Thyroid gland (tissue), 4 donors: ENCODE measurements at regions not wholly inside any gene's neighbourhood (a gene's known extent, or its start where the extent isn't known, plus 50 kb on each side); places are given as distances from the start of the nearest gene placed in this dataset.

ENCODE experiments used
- DNase-seq, 2 donors: peaks; one replicate each; pipeline ENCODE4 v3.0.0-alpha.2; 2019
- H3K27ac ChIP-seq, 3 donors: fragments of 200-600 bp; sonication (generic); 1 replicate in 2 of 3; 2 replicates in 1 of 3; pipeline ENCODE4 v1.5.1; 2016 to 2019; ENCODE audit warnings: mild to moderate bottlenecking in 1 of 3, moderate library complexity in 1 of 3
- H3K27me3 ChIP-seq: fragments of 200-600 bp; sonication (generic); one replicate; pipeline ENCODE4 v1.5.1; 2019
- H3K36me3 ChIP-seq, 2 donors: fragments of 200-600 bp; sonication (generic); one replicate each; pipeline ENCODE4 v1.5.1; 2016 to 2019
- H3K4me1 ChIP-seq, 2 donors: fragments of 200-600 bp; sonication (generic); one replicate each; pipeline ENCODE4 v1.5.1; 2017 to 2019
- H3K4me3 ChIP-seq, 3 donors: fragments of 200-600 bp; sonication (generic); replicated peaks in 1 of 3; 1 replicate in 2 of 3; 2 replicates in 1 of 3; pipeline ENCODE4 v1.5.1; 2016; ENCODE audit warnings: mild to moderate bottlenecking in 1 of 3
- H3K9me3 ChIP-seq: fragments of 200-600 bp; sonication (generic); one replicate; pipeline ENCODE4 v1.5.1; 2017
- CTCF ChIP-seq, 6 experiments: fragments of 200-600 bp in 3 of 6; fragments of 450-650 bp in 3 of 6; sonication (generic) in 3 of 6; IDR thresholded peaks; one replicate each; pipeline ENCODE4 v1.5.1; 2016 to 2019; ENCODE audit warnings: antibody characterized with exemption in 6 of 6, mild to moderate bottlenecking in 2 of 6, inconsistent platforms in 1 of 6, moderate library complexity in 1 of 6
- POLR2A ChIP-seq, 2 donors: fragments of 450-650 bp; IDR thresholded peaks; one replicate each; pipeline ENCODE4 v1.6.1; 2017; ENCODE audit warnings: antibody characterized with exemption in 2 of 2, mild to moderate bottlenecking in 2 of 2, moderate library complexity in 1 of 2
- WGBS, 2 donors: methylation state at CpG; one replicate each; pipeline ENCODE4 v1.1.5; 2017; 5-methylcytosine and 5-hydroxymethylcytosine counted together
- intact Hi-C: fragments of 100-400 bp; cut with DNase I; formaldehyde crosslinking; loops from one replicate; pipeline ENCODE4 v1.15.1; 2023

DNA sequence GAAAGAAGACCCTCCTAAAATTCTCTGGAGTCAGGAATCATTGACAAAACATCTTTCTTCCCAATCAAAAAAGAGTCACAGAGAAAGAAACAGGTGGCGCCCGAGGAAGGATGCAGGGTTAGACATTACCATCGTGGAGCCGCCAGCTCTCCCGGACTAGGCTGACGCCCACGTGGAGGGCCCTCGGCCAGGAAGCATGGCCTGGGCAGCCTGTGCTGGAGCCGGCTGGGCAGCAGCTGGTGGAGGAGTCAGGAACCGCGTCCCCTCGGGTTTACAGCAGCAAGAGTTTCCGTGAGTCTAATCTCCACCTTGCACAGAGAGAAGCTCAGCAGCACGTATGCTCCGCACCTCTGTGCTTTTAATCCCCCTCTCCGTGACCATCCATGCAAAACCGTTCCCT, 533.7 kb upstream of the ATP11B start:
- H3K36me3 ChIP-seq = no peaks in the 10 kb centered on the region
- TF ChIP-seq POLR2A (IDR thresholded peaks at IDR 0.05) = no peak
- WGBS, 2 donors = 18 to 21% methylated on average over 17 of the region's 17 CpGs
- no peaks in the 10 kb centered on the region for H3K9me3 ChIP-seq
- DNase-seq = peak; percentile 14 to 18
- H3K27ac ChIP-seq = no peak overlapping the region
- H3K27me3 ChIP-seq = peaks cover 4% of the 10 kb centered on the region
- H3K4me1 ChIP-seq = no peaks in the 10 kb centered on the region
- intact Hi-C loops = loop anchor here (10.0 kb wide), 1 partner anchor 535 kb away; no protein-coding TSS in a partner anchor
- H3K4me3 ChIP-seq = no peak overlapping the region

DNA sequence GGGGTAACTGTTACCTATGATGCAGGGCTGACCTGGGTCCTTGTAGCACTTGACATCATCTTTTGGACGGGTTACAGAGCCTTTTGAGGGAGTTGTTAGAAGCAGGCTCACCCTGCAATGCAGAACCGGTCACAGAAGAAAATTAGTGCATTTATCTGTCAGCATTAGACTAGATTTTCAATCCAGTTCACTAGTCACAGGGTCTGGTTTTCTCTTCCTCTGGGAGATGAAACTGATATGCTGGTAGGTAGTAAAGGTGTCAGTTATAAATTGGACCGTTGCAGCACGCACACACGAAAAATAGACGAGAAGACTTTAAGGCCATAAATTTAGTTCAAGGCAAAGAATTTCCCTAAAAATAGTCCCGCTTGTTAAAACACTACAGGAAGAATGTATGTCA, 532.3 kb upstream of the ATP11B start:
- Histone ChIP-seq H3K27me3 (peaks cover 4% of the 10 kb centered on the region), H3K4me1 (no peaks in the 10 kb centered on the region), H3K27ac (no peak overlapping the region), H3K4me3 (no peak overlapping the region), H3K9me3 (no peaks in the 10 kb centered on the region), H3K36me3 (no peaks in the 10 kb centered on the region)
- DNase-seq = no peak
- intact Hi-C loops = no loop called here
- TF ChIP-seq POLR2A (IDR thresholded peaks at IDR 0.05) (no peak), CTCF (IDR thresholded peaks at IDR 0.05) (no peak)
- 59 to 68% methylated on average over 7 of the region's 7 CpGs for WGBS, 2 donors

GRCh38 chr3:182268711-182269110, 524.6 kb upstream of the ATP11B start:
- no peak overlapping the region for H3K27ac ChIP-seq
- H3K4me3 ChIP-seq = no peak overlapping the region
- WGBS, 2 donors = 88 to 92% methylated on average over 4 of the region's 4 CpGs
- H3K27me3 ChIP-seq = no peaks in the 10 kb centered on the region
- no peaks in the 10 kb centered on the region for H3K9me3 ChIP-seq
- no peaks in the 10 kb centered on the region for H3K36me3 ChIP-seq
- DNase-seq = no peak
- TF ChIP-seq CTCF (IDR thresholded peaks at IDR 0.05) (no peak), POLR2A (IDR thresholded peaks at IDR 0.05) (no peak)
- no peaks in the 10 kb centered on the region for H3K4me1 ChIP-seq
- intact Hi-C loops = no loop called here

DNA sequence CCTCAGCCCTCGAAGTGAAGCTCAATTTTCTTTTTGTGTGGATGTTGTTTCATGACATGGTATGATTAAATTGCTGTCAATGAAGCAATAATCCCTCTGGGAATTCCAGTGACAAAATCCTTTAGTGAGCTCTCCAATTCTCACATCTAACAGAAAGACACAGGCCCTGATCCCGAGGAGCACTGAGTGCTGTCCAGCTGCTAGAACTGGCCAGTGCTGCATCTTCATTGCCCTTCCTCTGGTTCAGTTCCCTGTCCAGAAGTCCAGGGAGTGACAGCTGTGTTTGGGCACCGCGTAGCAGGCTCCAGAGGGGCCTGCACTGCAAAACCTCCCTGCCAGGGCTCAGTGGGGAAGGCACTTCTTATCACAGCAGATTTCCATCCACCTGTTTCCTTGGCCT, 516.8 kb upstream of the ATP11B start:
- H3K9me3 ChIP-seq = no peaks in the 10 kb centered on the region
- intact Hi-C loops = no loop called here
- no peaks in the 10 kb centered on the region for H3K27me3 ChIP-seq
- H3K36me3 ChIP-seq = no peaks in the 10 kb centered on the region
- TF ChIP-seq POLR2A (IDR thresholded peaks at IDR 0.05) = no peak
- TF ChIP-seq CTCF (IDR thresholded peaks at IDR 0.05) = no peak
- no peaks in the 10 kb centered on the region for H3K4me1 ChIP-seq
- no peak for DNase-seq
- 52 to 58% methylated on average over 4 of the region's 4 CpGs for WGBS, 2 donors
- H3K4me3 ChIP-seq = no peak overlapping the region
- no peak overlapping the region for H3K27ac ChIP-seq

DNA sequence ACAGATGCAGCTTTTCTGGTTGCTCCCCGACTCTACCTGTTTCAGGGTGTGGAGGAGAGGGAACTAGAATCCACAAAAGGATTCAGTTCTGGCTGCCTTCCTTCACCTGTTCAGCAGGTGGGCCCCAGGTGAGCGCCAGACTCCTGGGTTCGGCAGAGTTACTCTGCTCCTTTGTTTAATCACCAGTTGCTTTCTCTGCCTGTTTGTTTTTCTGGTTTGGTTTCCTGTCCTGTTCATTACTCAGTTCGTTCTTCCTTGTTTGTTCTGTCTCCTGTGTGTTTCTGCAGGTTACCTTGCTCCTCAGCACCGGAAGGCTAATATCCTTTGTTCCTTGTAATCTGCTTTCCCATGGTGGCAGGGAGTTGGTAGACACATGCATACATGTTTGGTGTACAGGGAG, 508.5 kb upstream of the ATP11B start:
- no peak for TF ChIP-seq POLR2A (IDR thresholded peaks at IDR 0.05)
- no peak for TF ChIP-seq CTCF (IDR thresholded peaks at IDR 0.05)
- 40 to 41% methylated on average over 5 of the region's 5 CpGs for WGBS, 2 donors
- Histone ChIP-seq H3K27ac (no peak overlapping the region), H3K27me3 (no peaks in the 10 kb centered on the region), H3K4me1 (no peaks in the 10 kb centered on the region), H3K36me3 (no peaks in the 10 kb centered on the region), H3K9me3 (no peaks in the 10 kb centered on the region), H3K4me3 (no peak overlapping the region)
- intact Hi-C loops = no loop called here
- DNase-seq = no peak

DNA sequence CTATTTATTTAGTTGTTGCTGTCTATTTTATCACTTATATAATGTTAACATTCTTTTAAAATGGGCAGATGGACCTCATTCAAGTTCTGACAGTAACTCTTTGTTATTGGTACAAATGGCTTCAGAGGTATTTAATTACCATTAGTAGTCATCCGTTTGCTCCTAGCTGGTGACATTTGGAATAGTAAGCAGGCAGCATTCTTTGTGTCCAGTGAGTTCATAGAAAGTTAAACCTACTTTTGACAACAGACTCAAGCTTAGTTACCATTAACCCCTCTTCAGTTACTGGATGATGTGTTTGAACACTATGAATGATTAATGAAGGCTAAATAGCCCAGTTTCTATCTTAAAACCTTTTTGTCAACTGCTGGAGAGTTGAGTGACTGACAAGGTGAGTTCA, 500.7 kb upstream of the ATP11B start:
- Histone ChIP-seq H3K27ac (no peak overlapping the region), H3K27me3 (no peaks in the 10 kb centered on the region), H3K4me1 (no peaks in the 10 kb centered on the region), H3K4me3 (no peak overlapping the region), H3K36me3 (no peaks in the 10 kb centered on the region), H3K9me3 (no peaks in the 10 kb centered on the region)
- intact Hi-C loops = no loop called here
- no peak for TF ChIP-seq POLR2A (IDR thresholded peaks at IDR 0.05)
- no peak for TF ChIP-seq CTCF (IDR thresholded peaks at IDR 0.05)
- no peak for DNase-seq
- WGBS, 2 donors = 49 to 51% methylated on average over 1 of the region's 1 CpG
